Type B pancreatic cell (in vitro differentiated cells): ENCODE measurements at regions not wholly inside any gene's neighbourhood (a gene's known extent, or its start where the extent isn't known, plus 50 kb on each side); places are given as distances from the start of the nearest gene placed in this dataset.

Experiments used
- DNase-seq: peaks from one replicate; pipeline ENCODE4 v3.0.0; 2021; ENCODE audit warnings: mixed read lengths; ENCODE audit not compliant: unreplicated experiment; ENCODE audit errors: extremely low spot score
- H3K27ac Mint-ChIP-seq: 2 replicates; pipeline ENCODE4 v1.8.0; 2021; ENCODE audit warnings: mild to moderate bottlenecking, mixed read lengths
- H3K27me3 Mint-ChIP-seq: 2 replicates; pipeline ENCODE4 v1.8.0; 2021; ENCODE audit warnings: mixed read lengths
- H3K36me3 Mint-ChIP-seq: 2 replicates; pipeline ENCODE4 v1.8.0; 2021; ENCODE audit warnings: mixed read lengths
- H3K4me1 Mint-ChIP-seq: one replicate; pipeline ENCODE4 v1.8.0; 2021; ENCODE audit warnings: mixed read lengths; ENCODE audit not compliant: unreplicated experiment
- H3K4me3 Mint-ChIP-seq: 2 replicates; pipeline ENCODE4 v1.8.0; 2021; ENCODE audit warnings: mild to moderate bottlenecking, mixed read lengths
- H3K9me3 Mint-ChIP-seq: 2 replicates; pipeline ENCODE4 v1.8.0; 2021; ENCODE audit warnings: mixed read lengths
- CTCF ChIP-seq: fragments of 200-600 bp; sonication (generic); conservative IDR thresholded peaks from 2 replicates; pipeline ENCODE4 v1.5.0; 2021; ENCODE audit warnings: antibody characterized with exemption, mild to moderate bottlenecking

- no peak for TF ChIP-seq CTCF
- H3K4me1 Mint-ChIP-seq, result peaks cover 5% of the 10 kb centered on the region
- H3K4me3 Mint-ChIP-seq, result no peak overlapping the region
- no peak for DNase-seq
- H3K36me3 Mint-ChIP-seq, result no peaks in the 10 kb centered on the region
- H3K9me3 Mint-ChIP-seq, result no peaks in the 10 kb centered on the region
- H3K27ac Mint-ChIP-seq, result no peak overlapping the region
- H3K27me3 Mint-ChIP-seq, result peaks cover 6% of the 10 kb centered on the region
These were observed 69.0 kb upstream of the IL6 start for GRCh38 chr7:22658031-22658430.

GRCh38 chr7:22657479-22657878, 69.5 kb upstream of the IL6 start:
- H3K27ac Mint-ChIP-seq, result no peak overlapping the region
- H3K9me3 Mint-ChIP-seq, result no peaks in the 10 kb centered on the region
- no peak for DNase-seq
- peaks cover 2% of the 10 kb centered on the region for H3K27me3 Mint-ChIP-seq
- H3K36me3 Mint-ChIP-seq, result no peaks in the 10 kb centered on the region
- H3K4me3 Mint-ChIP-seq, result no peak overlapping the region
- H3K4me1 Mint-ChIP-seq, result peaks cover 5% of the 10 kb centered on the region
- no peak for TF ChIP-seq CTCF

GRCh38 chr7:22655781-22656180, 71.2 kb upstream of the IL6 start:
- no peaks in the 10 kb centered on the region for H3K27me3 Mint-ChIP-seq
- H3K27ac Mint-ChIP-seq, result no peak overlapping the region
- no peak for TF ChIP-seq CTCF
- DNase-seq, result no peak
- H3K9me3 Mint-ChIP-seq, result peaks cover 5% of the 10 kb centered on the region
- no peaks in the 10 kb centered on the region for H3K36me3 Mint-ChIP-seq
- no peak overlapping the region for H3K4me3 Mint-ChIP-seq
- peaks cover 5% of the 10 kb centered on the region for H3K4me1 Mint-ChIP-seq

GRCh38 chr7:22654831-22655230, 72.2 kb upstream of the IL6 start:
- H3K4me3 Mint-ChIP-seq, result no peak overlapping the region
- H3K4me1 Mint-ChIP-seq, result peaks cover 5% of the 10 kb centered on the region
- TF ChIP-seq CTCF, result no peak
- no peak for DNase-seq
- H3K27me3 Mint-ChIP-seq, result no peaks in the 10 kb centered on the region
- no peaks in the 10 kb centered on the region for H3K36me3 Mint-ChIP-seq
- peaks cover 5% of the 10 kb centered on the region for H3K9me3 Mint-ChIP-seq
- no peak overlapping the region for H3K27ac Mint-ChIP-seq

GRCh38 chr7:22653951-22654350, 73.0 kb upstream of the IL6 start:
- Mint-ChIP-seq H3K9me3 (peaks cover 5% of the 10 kb centered on the region), H3K27ac (no peak overlapping the region), H3K36me3 (no peaks in the 10 kb centered on the region), H3K4me1 (peaks cover 5% of the 10 kb centered on the region), H3K4me3 (no peak overlapping the region), H3K27me3 (no peaks in the 10 kb centered on the region)
- DNase-seq, result no peak
- no peak for TF ChIP-seq CTCF
